ENCODE measurements at regions not wholly inside any gene's neighbourhood (a gene's known extent, or its start where the extent isn't known, plus 50 kb on each side); places are given as distances from the start of the nearest gene placed in this dataset.

DNA sequence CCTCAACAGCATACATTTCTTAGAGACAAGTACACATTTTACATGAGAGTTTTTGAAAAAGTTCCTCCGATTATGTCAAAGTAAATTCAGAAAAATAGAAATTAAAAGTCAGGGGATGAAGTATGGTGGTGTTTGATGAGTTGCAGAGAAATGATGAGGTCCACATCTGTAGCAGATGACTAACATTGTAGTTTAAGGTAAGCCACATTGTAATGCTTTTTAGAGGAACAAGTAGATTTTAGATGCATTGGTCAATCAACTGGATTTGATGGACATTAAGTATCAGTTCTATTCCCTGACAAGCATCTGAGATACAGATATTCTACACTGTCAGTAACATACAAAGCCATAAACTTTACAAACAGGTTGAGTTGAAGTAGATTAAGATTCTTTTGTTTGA is 402.4 kb upstream of the RORB start:
- TF ChIP-seq, protein P1, sequence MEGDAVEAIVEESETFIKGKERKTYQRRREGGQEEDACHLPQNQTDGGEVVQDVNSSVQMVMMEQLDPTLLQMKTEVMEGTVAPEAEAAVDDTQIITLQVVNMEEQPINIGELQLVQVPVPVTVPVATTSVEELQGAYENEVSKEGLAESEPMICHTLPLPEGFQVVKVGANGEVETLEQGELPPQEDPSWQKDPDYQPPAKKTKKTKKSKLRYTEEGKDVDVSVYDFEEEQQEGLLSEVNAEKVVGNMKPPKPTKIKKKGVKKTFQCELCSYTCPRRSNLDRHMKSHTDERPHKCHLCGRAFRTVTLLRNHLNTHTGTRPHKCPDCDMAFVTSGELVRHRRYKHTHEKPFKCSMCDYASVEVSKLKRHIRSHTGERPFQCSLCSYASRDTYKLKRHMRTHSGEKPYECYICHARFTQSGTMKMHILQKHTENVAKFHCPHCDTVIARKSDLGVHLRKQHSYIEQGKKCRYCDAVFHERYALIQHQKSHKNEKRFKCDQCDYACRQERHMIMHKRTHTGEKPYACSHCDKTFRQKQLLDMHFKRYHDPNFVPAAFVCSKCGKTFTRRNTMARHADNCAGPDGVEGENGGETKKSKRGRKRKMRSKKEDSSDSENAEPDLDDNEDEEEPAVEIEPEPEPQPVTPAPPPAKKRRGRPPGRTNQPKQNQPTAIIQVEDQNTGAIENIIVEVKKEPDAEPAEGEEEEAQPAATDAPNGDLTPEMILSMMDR (IDR thresholded peaks at IDR 0.05 in 4 of 5, conservative IDR thresholded peaks at IDR 0.05 in 1 of 5) = no peak
- TF ChIP-seq POLR2A (IDR thresholded peaks at IDR 0.05) = no peak

All from gastrocnemius medialis (tissue), 4 donors.